Neural crest cell (in vitro differentiated cells): ENCODE measurements at regions not wholly inside any gene's neighbourhood (a gene's known extent, or its start where the extent isn't known, plus 50 kb on each side); places are given as distances from the start of the nearest gene placed in this dataset.
"Not testable (repeated sequence)": the region's sequence is repeated elsewhere in the genome, so short reads cannot be mapped to it uniquely, and the experiment has no call there.

Source experiments
- DNase-seq: peaks from one replicate; pipeline ENCODE4 v3.0.0; 2021; ENCODE audit warnings: low read depth, mixed read lengths, low spot score
- H3K27ac Mint-ChIP-seq: one replicate; pipeline ENCODE4 v1.8.0; 2021; ENCODE audit warnings: mild to moderate bottlenecking, mixed read lengths; ENCODE audit not compliant: unreplicated experiment
- H3K27me3 Mint-ChIP-seq: 2 replicates; pipeline ENCODE4 v1.8.0; 2021; ENCODE audit warnings: low read depth, mild to moderate bottlenecking, mixed read lengths
- H3K36me3 Mint-ChIP-seq: 2 replicates; pipeline ENCODE4 v1.8.0; 2021; ENCODE audit warnings: low read depth, mild to moderate bottlenecking, mixed read lengths
- H3K4me1 Mint-ChIP-seq: 2 replicates; pipeline ENCODE4 v1.8.0; 2021; ENCODE audit warnings: mixed read lengths
- H3K4me3 Mint-ChIP-seq: one replicate; pipeline ENCODE4 v1.8.0; 2021; ENCODE audit warnings: mild to moderate bottlenecking, mixed read lengths
- H3K9me3 Mint-ChIP-seq: 2 replicates; pipeline ENCODE4 v1.8.0; 2021; ENCODE audit warnings: mixed read lengths
- TF ChIP-seq, protein P1 (sequence below): fragments of 200-600 bp; sonication (generic); conservative IDR thresholded peaks from 2 replicates; pipeline ENCODE4 v1.5.0; 2021; ENCODE audit warnings: antibody characterized with exemption, mild to moderate bottlenecking

GRCh38 chr5:43815497-43815896, 212.5 kb downstream of the NNT start:
- H3K27ac Mint-ChIP-seq, result no peak overlapping the region
- H3K9me3 Mint-ChIP-seq, result peaks cover 18% of the 10 kb centered on the region
- DNase-seq, result no peak
- no peaks in the 10 kb centered on the region for H3K4me1 Mint-ChIP-seq
- H3K27me3 Mint-ChIP-seq, result no peaks in the 10 kb centered on the region
- TF ChIP-seq, protein P1, sequence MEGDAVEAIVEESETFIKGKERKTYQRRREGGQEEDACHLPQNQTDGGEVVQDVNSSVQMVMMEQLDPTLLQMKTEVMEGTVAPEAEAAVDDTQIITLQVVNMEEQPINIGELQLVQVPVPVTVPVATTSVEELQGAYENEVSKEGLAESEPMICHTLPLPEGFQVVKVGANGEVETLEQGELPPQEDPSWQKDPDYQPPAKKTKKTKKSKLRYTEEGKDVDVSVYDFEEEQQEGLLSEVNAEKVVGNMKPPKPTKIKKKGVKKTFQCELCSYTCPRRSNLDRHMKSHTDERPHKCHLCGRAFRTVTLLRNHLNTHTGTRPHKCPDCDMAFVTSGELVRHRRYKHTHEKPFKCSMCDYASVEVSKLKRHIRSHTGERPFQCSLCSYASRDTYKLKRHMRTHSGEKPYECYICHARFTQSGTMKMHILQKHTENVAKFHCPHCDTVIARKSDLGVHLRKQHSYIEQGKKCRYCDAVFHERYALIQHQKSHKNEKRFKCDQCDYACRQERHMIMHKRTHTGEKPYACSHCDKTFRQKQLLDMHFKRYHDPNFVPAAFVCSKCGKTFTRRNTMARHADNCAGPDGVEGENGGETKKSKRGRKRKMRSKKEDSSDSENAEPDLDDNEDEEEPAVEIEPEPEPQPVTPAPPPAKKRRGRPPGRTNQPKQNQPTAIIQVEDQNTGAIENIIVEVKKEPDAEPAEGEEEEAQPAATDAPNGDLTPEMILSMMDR, result no peak
- peaks cover 3% of the 10 kb centered on the region for H3K36me3 Mint-ChIP-seq
- H3K4me3 Mint-ChIP-seq, result no peak overlapping the region

DNA sequence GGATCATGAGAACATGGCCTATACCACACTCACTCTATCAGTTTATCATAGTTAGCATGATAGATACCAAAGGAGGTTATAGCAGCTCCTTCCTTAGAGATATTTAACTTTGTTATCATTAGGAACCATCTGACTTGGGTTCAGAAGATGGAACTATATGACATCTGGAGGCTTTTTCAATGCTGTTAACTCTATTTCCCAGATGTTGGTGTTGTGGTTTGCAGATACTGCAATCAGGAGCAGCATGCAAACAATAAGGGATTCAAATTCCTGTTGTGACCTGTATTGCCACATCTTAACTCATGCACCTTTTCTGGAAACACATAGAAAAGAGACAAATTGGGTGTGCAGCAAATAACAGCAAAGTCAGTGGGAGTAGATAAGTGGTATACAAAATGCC, 201.7 kb downstream of the NNT start:
- Mint-ChIP-seq H3K27me3 (no peaks in the 10 kb centered on the region), H3K9me3 (peaks cover 3% of the 10 kb centered on the region), H3K36me3 (no peaks in the 10 kb centered on the region), H3K4me3 (no peak overlapping the region), H3K4me1 (no peaks in the 10 kb centered on the region), H3K27ac (no peak overlapping the region)
- TF ChIP-seq, protein P1, result no peak
- no peak for DNase-seq

GRCh38 chr5:43804041-43804440, 201.1 kb downstream of the NNT start:
- H3K36me3 Mint-ChIP-seq, result no peaks in the 10 kb centered on the region
- TF ChIP-seq, protein P1, result no peak
- no peak overlapping the region for H3K27ac Mint-ChIP-seq
- DNase-seq, result no peak
- H3K27me3 Mint-ChIP-seq, result no peaks in the 10 kb centered on the region
- peaks cover 3% of the 10 kb centered on the region for H3K9me3 Mint-ChIP-seq
- H3K4me3 Mint-ChIP-seq, result no peak overlapping the region
- no peaks in the 10 kb centered on the region for H3K4me1 Mint-ChIP-seq

- H3K4me3 Mint-ChIP-seq, result no peak overlapping the region
- H3K27ac Mint-ChIP-seq, result no peak overlapping the region
- H3K9me3 Mint-ChIP-seq, result peaks cover 1% of the 10 kb centered on the region
- no peaks in the 10 kb centered on the region for H3K36me3 Mint-ChIP-seq
- no peaks in the 10 kb centered on the region for H3K4me1 Mint-ChIP-seq
- H3K27me3 Mint-ChIP-seq, result no peaks in the 10 kb centered on the region
- no peak for DNase-seq
- TF ChIP-seq, protein P1, result no peak
These were observed 199.7 kb downstream of the NNT start for GRCh38 chr5:43802651-43803050.

DNA sequence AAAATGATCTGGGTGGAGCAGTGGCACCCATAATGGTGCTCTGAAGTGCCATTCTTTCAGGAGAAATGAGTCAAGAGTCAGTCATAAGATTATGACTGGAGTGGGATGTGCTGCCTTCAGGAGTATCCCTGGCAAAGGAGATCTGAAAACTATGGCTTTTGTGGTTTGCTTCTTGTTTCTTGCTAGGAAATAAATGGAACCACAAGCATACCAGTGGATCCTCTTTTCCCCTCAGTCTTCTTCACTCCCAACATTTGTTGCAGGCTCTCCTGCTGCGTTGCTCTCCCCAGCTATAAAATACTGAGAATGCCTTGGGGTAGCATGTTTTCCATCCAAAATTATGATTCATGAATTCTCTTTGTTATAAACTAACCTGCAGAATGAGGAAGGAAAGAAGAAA, 199.1 kb downstream of the NNT start:
- Mint-ChIP-seq H3K9me3 (no peaks in the 10 kb centered on the region), H3K36me3 (no peaks in the 10 kb centered on the region), H3K4me3 (no peak overlapping the region), H3K27me3 (no peaks in the 10 kb centered on the region), H3K27ac (no peak overlapping the region), H3K4me1 (no peaks in the 10 kb centered on the region)
- TF ChIP-seq, protein P1, result no peak
- DNase-seq, result no peak

DNA sequence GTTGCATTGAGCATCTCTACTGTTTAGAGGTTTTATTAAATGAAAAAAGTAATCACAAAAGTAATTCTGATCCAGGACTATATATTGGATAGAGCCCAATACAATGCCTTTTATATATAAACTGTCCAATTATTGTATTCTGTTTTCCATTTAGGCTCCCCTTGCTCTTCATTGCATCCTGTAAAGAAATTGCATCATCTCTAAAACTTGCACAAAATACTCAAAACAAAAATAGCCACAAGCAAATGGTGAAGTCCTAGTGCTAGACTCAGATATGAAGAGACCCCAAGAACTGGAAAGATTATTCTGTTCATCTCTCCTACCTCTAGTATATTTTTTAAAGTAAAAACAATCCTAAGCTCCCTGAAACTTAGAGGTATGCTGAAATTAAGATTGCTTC, 195.8 kb downstream of the NNT start:
- Mint-ChIP-seq H3K4me3 (no peak overlapping the region), H3K27ac (no peak overlapping the region), H3K36me3 (no peaks in the 10 kb centered on the region), H3K27me3 (peaks cover 4% of the 10 kb centered on the region), H3K9me3 (no peaks in the 10 kb centered on the region), H3K4me1 (no peaks in the 10 kb centered on the region)
- no peak for DNase-seq
- TF ChIP-seq, protein P1, result no peak

GRCh38 chr5:43791880-43792279, 188.9 kb downstream of the NNT start:
- not testable (repeated sequence) for H3K27me3 Mint-ChIP-seq, H3K4me3 Mint-ChIP-seq, H3K9me3 Mint-ChIP-seq, H3K4me1 Mint-ChIP-seq, H3K36me3 Mint-ChIP-seq, H3K27ac Mint-ChIP-seq, DNase-seq
